Effector memory CD8-positive, alpha-beta T cell (primary cell): ENCODE measurements at regions not wholly inside any gene's neighbourhood (a gene's known extent, or its start where the extent isn't known, plus 50 kb on each side); places are given as distances from the start of the nearest gene placed in this dataset.

ENCODE experiments used
- ATAC-seq: fragments of 150-1000 bp; cut with Tn5 transposase; replicated peaks from 2 replicates; pipeline ENCODE4 v1.10.0; 2021; ENCODE audit warnings: mild to moderate bottlenecking, moderate library complexity
- DNase-seq, 3 experiments: peaks; one replicate each; pipeline ENCODE4 v3.0.0; 2021
- H3K27ac Mint-ChIP-seq, 2 donors: one replicate each; pipeline ENCODE4 v1.8.0; 2022; ENCODE audit warnings: mild to moderate bottlenecking in 2 of 2, mixed read lengths in 2 of 2, moderate library complexity in 2 of 2
- H3K27me3 Mint-ChIP-seq, 2 donors: one replicate each; pipeline ENCODE4 v1.8.0; 2022; ENCODE audit warnings: mixed read lengths in 2 of 2
- H3K36me3 Mint-ChIP-seq: one replicate; pipeline ENCODE4 v1.8.0; 2022; ENCODE audit warnings: mild to moderate bottlenecking, moderate library complexity, mixed read lengths; ENCODE audit not compliant: insufficient read depth
- H3K4me1 Mint-ChIP-seq, 2 donors: one replicate each; pipeline ENCODE4 v1.8.0; 2022; ENCODE audit warnings: low read depth in 2 of 2, mixed read lengths in 2 of 2
- H3K4me3 Mint-ChIP-seq, 2 donors: one replicate each; pipeline ENCODE4 v1.8.0; 2022; ENCODE audit warnings: mild to moderate bottlenecking in 2 of 2, mixed read lengths in 2 of 2, moderate library complexity in 2 of 2
- H3K9me3 Mint-ChIP-seq, 2 donors: one replicate each; pipeline ENCODE4 v1.8.0; 2022; ENCODE audit warnings: mixed read lengths in 2 of 2

- Mint-ChIP-seq H3K4me1 (peaks cover 0 to 11% of the 10 kb centered on the region in 2 donors), H3K4me3 (peak overlapping the region; percentile 59 to 76), H3K27ac (no peak overlapping the region), H3K27me3 (peaks cover 19 to 40% of the 10 kb centered on the region in 2 donors), H3K36me3 (no peaks in the 10 kb centered on the region), H3K9me3 (no peaks in the 10 kb centered on the region)
- ATAC-seq (peak; percentile 14), DNase-seq (no peak)
Measured at GRCh38 chr21:35204850-35205541, 155.9 kb upstream of the RUNX1 start.

DNA sequence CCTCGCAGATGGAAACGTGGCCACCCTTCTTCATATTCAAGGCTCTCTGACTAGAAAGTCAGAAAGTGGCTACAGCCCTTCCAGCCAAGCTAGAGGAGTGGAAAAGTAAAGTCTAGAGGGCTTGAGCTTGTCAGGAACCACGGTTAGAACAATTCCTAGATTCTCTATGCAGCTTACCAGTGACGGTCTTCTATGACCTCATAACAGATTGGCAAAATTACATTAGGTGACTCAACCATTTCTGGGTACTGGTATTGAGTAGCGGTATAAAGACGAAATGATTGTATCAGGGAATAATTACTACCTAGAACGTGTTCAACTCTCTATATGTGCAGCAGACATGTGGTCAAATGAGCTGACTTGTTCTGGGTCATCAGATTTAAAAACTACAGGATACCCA is 155.0 kb upstream of the RUNX1 start:
- Mint-ChIP-seq H3K27me3 (peaks cover 19 to 40% of the 10 kb centered on the region in 2 donors), H3K36me3 (no peaks in the 10 kb centered on the region), H3K4me1 (peaks cover 0 to 11% of the 10 kb centered on the region in 2 donors), H3K9me3 (no peaks in the 10 kb centered on the region), H3K27ac (no peak overlapping the region), H3K4me3 (no peak overlapping the region)
- ATAC-seq (no peak), DNase-seq (no peak)

DNA sequence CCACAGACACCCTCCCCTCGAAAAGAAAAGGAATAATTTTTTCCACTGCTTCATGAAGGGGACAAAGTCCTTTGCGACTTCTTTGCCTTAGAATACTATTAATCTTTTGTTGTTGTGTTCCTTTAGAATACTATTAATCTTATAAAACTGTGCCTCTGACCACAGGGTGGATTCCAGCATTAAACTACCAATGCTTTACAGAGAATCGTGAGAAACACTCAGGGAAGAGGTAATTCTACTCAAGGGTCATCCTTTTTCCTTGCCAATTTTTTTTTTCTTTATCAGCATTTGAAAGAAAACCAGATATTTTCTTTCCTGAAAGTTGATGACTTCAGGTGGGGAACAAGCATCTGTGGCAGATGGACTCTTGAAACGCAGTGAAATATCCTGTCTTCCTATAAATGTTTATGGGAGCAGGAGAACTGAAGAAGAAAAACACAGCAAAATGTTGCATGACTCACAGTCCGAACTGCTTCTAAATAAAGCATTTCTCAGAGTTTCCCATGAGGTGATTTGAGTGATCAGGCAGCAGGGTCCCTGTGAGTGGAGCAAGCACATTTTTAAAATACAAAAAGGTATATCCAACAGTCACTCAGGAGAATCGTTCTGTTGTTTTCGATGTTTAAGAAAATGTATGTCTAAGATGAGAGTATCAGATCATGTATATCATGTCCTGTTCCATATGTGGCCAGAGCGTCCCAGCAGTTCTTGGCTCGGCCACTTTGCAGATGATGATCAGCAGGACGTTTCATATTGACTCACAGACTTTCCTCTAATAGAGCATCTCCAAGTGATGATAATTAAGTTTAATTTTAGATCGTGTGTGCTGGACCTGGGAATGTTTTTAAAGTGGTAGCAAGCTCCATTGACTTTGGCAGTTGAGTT is 154.2 kb upstream of the RUNX1 start:
- Mint-ChIP-seq H3K4me1 (peaks cover 0 to 13% of the 10 kb centered on the region in 2 donors), H3K27ac (no peak overlapping the region), H3K27me3 (peaks cover 14 to 36% of the 10 kb centered on the region in 2 donors), H3K36me3 (no peaks in the 10 kb centered on the region), H3K4me3 (no peak overlapping the region), H3K9me3 (no peaks in the 10 kb centered on the region)
- no peak for ATAC-seq
- DNase-seq, result no peak

DNA sequence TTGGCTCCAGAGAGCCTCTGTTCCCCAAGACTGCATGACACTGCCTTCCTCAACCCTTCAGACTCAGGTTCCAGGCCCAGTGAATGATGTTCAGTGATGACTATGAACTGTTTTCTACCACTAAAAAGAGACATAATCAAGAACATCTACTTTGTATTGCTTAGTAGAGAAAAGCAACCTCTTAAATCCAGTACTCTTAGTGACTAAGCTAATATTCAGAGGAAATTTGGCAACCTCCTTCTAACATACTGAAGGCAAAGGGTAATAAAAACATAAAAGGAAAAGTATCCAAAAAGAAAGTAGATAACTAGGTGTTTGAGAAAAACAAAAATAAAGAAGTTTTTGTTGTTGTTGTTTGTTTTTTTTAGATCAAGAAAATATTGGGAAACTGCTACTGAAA is 153.3 kb upstream of the RUNX1 start:
- DNase-seq, result no peak
- ATAC-seq, result no peak
- Mint-ChIP-seq H3K4me1 (peaks cover 0 to 15% of the 10 kb centered on the region in 2 donors), H3K27ac (no peak overlapping the region), H3K9me3 (no peaks in the 10 kb centered on the region), H3K36me3 (no peaks in the 10 kb centered on the region), H3K4me3 (no peak overlapping the region), H3K27me3 (peaks cover 11 to 33% of the 10 kb centered on the region in 2 donors)

DNA sequence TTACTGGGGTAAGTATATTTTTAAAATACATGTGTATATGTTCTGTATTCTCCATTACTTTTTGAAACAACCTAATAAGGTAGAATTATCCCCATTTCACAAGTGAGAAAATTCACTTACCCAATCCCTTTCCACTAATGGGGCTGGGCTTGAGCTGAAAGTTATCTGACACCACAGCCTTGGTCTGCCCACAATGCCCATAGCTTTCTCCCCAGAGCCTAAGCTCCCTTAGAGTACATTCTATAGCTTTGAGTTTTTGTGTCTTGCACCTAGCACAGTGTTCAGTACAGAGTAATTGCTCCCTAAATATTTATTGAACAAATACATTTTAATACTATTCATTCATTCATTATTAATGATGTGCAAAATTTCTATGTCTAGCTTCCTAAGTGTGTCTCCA is 152.7 kb upstream of the RUNX1 start:
- DNase-seq (no peak), ATAC-seq (no peak)
- Mint-ChIP-seq H3K27ac (no peak overlapping the region), H3K4me3 (no peak overlapping the region), H3K4me1 (peaks cover 0 to 14% of the 10 kb centered on the region in 2 donors), H3K36me3 (no peaks in the 10 kb centered on the region), H3K9me3 (no peaks in the 10 kb centered on the region), H3K27me3 (peaks cover 5 to 30% of the 10 kb centered on the region in 2 donors)

- H3K4me3 Mint-ChIP-seq, result no peak overlapping the region
- H3K36me3 Mint-ChIP-seq, result no peaks in the 10 kb centered on the region
- peaks cover under 1 to 25% of the 10 kb centered on the region in 2 donors for H3K27me3 Mint-ChIP-seq
- ATAC-seq, result no peak
- H3K27ac Mint-ChIP-seq, result no peak overlapping the region
- peaks cover 0 to 12% of the 10 kb centered on the region in 2 donors for H3K4me1 Mint-ChIP-seq
- no peak for DNase-seq
- H3K9me3 Mint-ChIP-seq, result no peaks in the 10 kb centered on the region
Measured at GRCh38 chr21:35201288-35201687, 152.2 kb upstream of the RUNX1 start.

DNA sequence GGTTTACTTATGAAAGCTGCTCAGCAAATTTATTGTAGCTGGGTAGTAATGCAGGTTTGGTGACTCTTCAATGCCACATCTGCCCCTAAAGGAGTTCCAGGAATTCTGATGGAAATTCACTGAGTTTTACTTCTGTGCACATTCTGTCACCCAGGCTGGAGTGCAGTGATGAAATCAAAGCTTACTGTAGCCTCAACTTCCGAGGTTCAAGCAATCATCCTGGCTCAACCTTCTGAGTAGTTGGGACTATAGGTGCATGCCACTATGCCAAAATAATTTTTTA is 150.6 kb upstream of the RUNX1 start:
- H3K4me1 Mint-ChIP-seq, result peaks cover 0 to 4% of the 10 kb centered on the region in 2 donors
- ATAC-seq, result no peak
- no peak for DNase-seq

DNA sequence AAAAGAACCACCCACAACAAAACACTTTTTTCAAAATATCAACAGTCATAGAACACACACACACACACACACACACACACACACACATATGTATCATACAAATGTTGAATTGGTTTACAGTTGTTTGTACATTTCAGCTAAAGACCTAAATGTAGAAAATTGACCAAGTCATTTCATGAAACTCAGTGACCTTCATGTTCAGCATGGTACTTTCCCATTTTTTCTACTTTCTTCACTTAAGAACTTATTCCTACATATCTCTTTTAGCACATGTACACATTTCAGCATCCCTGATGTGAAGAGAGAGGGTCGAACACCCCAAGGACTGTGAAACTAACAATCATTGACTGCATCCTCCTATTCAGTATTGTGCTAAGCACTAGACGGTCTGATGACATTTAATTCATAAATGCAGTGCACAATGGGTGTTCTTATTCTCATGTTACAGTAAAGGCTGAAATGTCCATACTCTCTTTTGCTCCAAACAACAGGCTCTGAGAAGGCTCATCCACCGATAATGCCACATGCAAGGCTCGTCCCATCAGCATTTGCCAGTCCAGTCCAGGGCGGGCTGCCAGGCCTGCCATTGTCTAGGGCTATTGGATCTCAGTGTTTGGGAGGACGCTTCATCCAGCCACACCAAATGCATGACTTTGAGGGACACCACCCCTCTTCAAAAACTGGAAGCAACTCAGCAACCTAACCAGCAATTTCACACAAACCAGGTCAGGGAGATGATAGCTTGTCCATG is 150.1 kb upstream of the RUNX1 start:
- Mint-ChIP-seq H3K4me3 (no peak overlapping the region), H3K27ac (no peak overlapping the region), H3K36me3 (no peaks in the 10 kb centered on the region), H3K27me3 (peaks cover 0 to 19% of the 10 kb centered on the region in 2 donors), H3K4me1 (peaks cover 0 to 4% of the 10 kb centered on the region in 2 donors), H3K9me3 (no peaks in the 10 kb centered on the region)
- DNase-seq, result no peak
- ATAC-seq, result no peak

More for the DNA sequence above, 150.6 kb upstream of the RUNX1 start:
- Mint-ChIP-seq H3K4me3 (no peak overlapping the region), H3K27me3 (peaks cover 0 to 23% of the 10 kb centered on the region in 2 donors), H3K27ac (no peak overlapping the region), H3K9me3 (no peaks in the 10 kb centered on the region), H3K36me3 (no peaks in the 10 kb centered on the region)

- H3K27me3 Mint-ChIP-seq, result peaks cover 0 to 16% of the 10 kb centered on the region in 2 donors
- no peak overlapping the region for H3K4me3 Mint-ChIP-seq
- peaks cover 0 to 4% of the 10 kb centered on the region in 2 donors for H3K4me1 Mint-ChIP-seq
- no peak for ATAC-seq
- no peak overlapping the region for H3K27ac Mint-ChIP-seq
- no peaks in the 10 kb centered on the region for H3K9me3 Mint-ChIP-seq
- no peak for DNase-seq
- no peaks in the 10 kb centered on the region for H3K36me3 Mint-ChIP-seq
Measured at GRCh38 chr21:35198565-35198964, 149.5 kb upstream of the RUNX1 start.

DNA sequence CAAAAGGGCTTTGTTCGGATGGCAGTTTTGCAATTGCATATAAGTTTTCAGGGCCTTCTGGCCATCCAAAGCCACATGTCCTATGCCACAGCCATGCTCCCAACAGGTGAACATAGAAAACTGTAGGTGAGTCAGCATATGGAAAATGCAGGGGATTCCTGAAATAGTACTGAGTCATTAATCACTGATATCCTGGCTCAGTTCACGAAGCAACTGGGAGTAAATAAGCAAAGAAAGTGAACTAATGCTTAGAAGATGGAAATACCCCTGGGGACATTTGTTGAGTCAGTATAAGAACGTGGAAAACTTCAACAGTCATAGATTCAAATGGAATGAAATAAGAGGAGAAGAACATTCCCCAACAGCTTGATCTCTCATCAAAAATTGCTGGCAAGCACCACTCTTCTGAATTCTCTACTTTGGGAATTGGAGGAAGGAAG is 148.9 kb upstream of the RUNX1 start:
- Mint-ChIP-seq H3K27me3 (peaks cover 0 to 17% of the 10 kb centered on the region in 2 donors), H3K4me3 (no peak overlapping the region), H3K4me1 (peaks cover 0 to 4% of the 10 kb centered on the region in 2 donors), H3K36me3 (no peaks in the 10 kb centered on the region), H3K27ac (no peak overlapping the region), H3K9me3 (no peaks in the 10 kb centered on the region)
- no peak for DNase-seq
- ATAC-seq, result no peak

GRCh38 chr21:35197191-35197590 is 148.1 kb upstream of the RUNX1 start:
- ATAC-seq (no peak), DNase-seq (no peak)
- Mint-ChIP-seq H3K27me3 (peaks cover 0 to 17% of the 10 kb centered on the region in 2 donors), H3K36me3 (no peaks in the 10 kb centered on the region), H3K4me3 (no peak overlapping the region), H3K9me3 (no peaks in the 10 kb centered on the region), H3K27ac (no peak overlapping the region), H3K4me1 (peaks cover 0 to 4% of the 10 kb centered on the region in 2 donors)

DNA sequence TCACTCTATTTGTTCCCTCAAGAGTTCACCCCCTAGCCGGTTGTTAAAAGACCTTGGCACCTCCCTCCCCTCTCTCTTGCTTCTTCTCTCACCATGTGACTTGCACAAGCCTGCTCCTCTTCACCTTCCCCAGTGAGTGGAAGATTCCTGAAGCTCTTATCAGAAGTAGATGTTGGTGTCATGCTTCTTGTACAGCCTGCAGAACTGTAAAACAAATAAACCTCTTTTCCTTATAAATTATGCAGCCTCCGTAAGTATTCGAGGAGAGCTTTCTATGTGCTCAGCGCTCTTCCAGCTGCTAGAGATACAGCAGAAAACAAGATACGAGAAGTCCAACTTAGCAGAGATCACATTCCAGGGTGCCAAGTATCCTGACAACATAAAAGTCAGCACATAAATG is 147.0 kb upstream of the RUNX1 start:
- Mint-ChIP-seq H3K9me3 (no peaks in the 10 kb centered on the region), H3K4me3 (no peak overlapping the region), H3K36me3 (no peaks in the 10 kb centered on the region), H3K27me3 (peaks cover 0 to 17% of the 10 kb centered on the region in 2 donors), H3K27ac (no peak overlapping the region), H3K4me1 (peaks cover 0 to 4% of the 10 kb centered on the region in 2 donors)
- DNase-seq, result no peak
- no peak for ATAC-seq

DNA sequence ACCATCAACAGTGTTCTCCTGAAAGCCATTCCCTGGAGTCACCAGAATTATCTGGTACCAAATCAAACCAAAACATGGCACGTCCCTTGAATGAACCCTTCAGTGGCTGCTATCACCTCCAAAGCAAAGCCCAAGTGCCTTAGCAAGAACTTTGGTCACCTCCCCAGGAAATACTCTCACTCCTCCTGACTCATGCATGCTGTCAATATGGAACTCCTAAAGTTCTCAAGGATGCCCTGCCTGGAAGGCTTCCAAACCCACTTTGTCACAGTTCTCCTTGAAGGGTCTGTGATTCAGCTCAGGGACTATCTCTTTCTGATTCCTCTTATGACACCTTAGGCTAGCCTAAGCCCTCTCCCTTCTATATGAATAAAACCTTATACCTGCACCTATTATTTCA is 146.1 kb upstream of the RUNX1 start:
- Mint-ChIP-seq H3K27me3 (peaks cover 0 to 17% of the 10 kb centered on the region in 2 donors), H3K27ac (no peak overlapping the region), H3K9me3 (no peaks in the 10 kb centered on the region), H3K4me3 (no peak overlapping the region), H3K36me3 (no peaks in the 10 kb centered on the region), H3K4me1 (peaks cover 0 to 4% of the 10 kb centered on the region in 2 donors)
- ATAC-seq, result no peak
- DNase-seq, result no peak
